Activated naive CD4-positive, alpha-beta T cell treated with anti-CD3 and anti-CD28 coated beads, Interleukin-2, amount 50 U/mL, for 16 hours (primary cell): ENCODE measurements at regions not wholly inside any gene's neighbourhood (a gene's known extent, or its start where the extent isn't known, plus 50 kb on each side); places are given as distances from the start of the nearest gene placed in this dataset.

Experiments
- DNase-seq: peaks from one replicate; pipeline ENCODE4 v3.0.0-alpha.2; 2020

GRCh38 chr9:106625259-106625789 lies 237.6 kb upstream of the ZNF462 start:
- DNase-seq = no peak

- DNase-seq = no peak
Observed at GRCh38 chr9:106626936-106627335, 236.0 kb upstream of the ZNF462 start.

GRCh38 chr9:106632621-106633020 lies 230.3 kb upstream of the ZNF462 start:
- DNase-seq = no peak

GRCh38 chr9:106634183-106634582 lies 228.8 kb upstream of the ZNF462 start:
- DNase-seq = no peak

- DNase-seq = no peak
Observed at GRCh38 chr9:106634641-106635040, 228.3 kb upstream of the ZNF462 start.

GRCh38 chr9:106637486-106637885 lies 225.5 kb upstream of the ZNF462 start:
- no peak for DNase-seq

- DNase-seq = no peak
Observed at GRCh38 chr9:106639873-106640568, 222.9 kb upstream of the ZNF462 start.

GRCh38 chr9:106643211-106643930 lies 219.6 kb upstream of the ZNF462 start:
- no peak for DNase-seq

- no peak for DNase-seq
Observed at GRCh38 chr9:106644661-106645060, 218.3 kb upstream of the ZNF462 start.

- DNase-seq = no peak
Observed at GRCh38 chr9:106648799-106649198, 214.2 kb upstream of the ZNF462 start.

GRCh38 chr9:106649664-106650063 lies 213.3 kb upstream of the ZNF462 start:
- DNase-seq = no peak

- DNase-seq = no peak
Observed at GRCh38 chr9:106653213-106653612, 209.8 kb upstream of the ZNF462 start.

- no peak for DNase-seq
Observed at GRCh38 chr9:106655966-106656365, 207.0 kb upstream of the ZNF462 start.

- no peak for DNase-seq
Observed at GRCh38 chr9:106657926-106658325, 205.0 kb upstream of the ZNF462 start.

GRCh38 chr9:106668534-106668933 lies 194.4 kb upstream of the ZNF462 start:
- DNase-seq = no peak

GRCh38 chr9:106669835-106670234 lies 193.1 kb upstream of the ZNF462 start:
- no peak for DNase-seq

- DNase-seq = no peak
Observed at GRCh38 chr9:106670418-106670817, 192.5 kb upstream of the ZNF462 start.

GRCh38 chr9:106675780-106676179 lies 187.2 kb upstream of the ZNF462 start:
- no peak for DNase-seq

GRCh38 chr9:106677374-106677773 lies 185.6 kb upstream of the ZNF462 start:
- no peak for DNase-seq

- DNase-seq = no peak
Observed at GRCh38 chr9:106677830-106678229, 185.1 kb upstream of the ZNF462 start.

GRCh38 chr9:106678273-106678672 lies 184.7 kb upstream of the ZNF462 start:
- no peak for DNase-seq

GRCh38 chr9:106682420-106682819 lies 180.5 kb upstream of the ZNF462 start:
- no peak for DNase-seq

- DNase-seq = no peak
Observed at GRCh38 chr9:106683454-106683853, 179.5 kb upstream of the ZNF462 start.

GRCh38 chr9:106684940-106685695 lies 177.8 kb upstream of the ZNF462 start:
- no peak for DNase-seq
